Stomach (tissue), 8 donors: ENCODE measurements at regions not wholly inside any gene's neighbourhood (a gene's known extent, or its start where the extent isn't known, plus 50 kb on each side); places are given as distances from the start of the nearest gene placed in this dataset.

Experiments used
- DNase-seq, 2 donors: peaks; one replicate each; pipeline versions ENCODE4 v3.0.0 to v3.0.0-alpha.2; 2013 to 2019
- H3K27ac ChIP-seq, 5 donors: fragments of 200-600 bp in 4 of 5; sonication (generic) in 4 of 5; one replicate each; pipeline ENCODE4 v1.5.1; 2013 to 2019; ENCODE audit warnings: mild to moderate bottlenecking in 1 of 5, moderate library complexity in 1 of 5
- H3K27me3 ChIP-seq, 3 donors: fragments of 200-600 bp; sonication (generic); one replicate each; pipeline ENCODE4 v1.5.1; 2017 to 2019; ENCODE audit warnings: mixed run types in 1 of 3
- H3K36me3 ChIP-seq, 4 donors: fragments of 200-600 bp; sonication (generic); 1 replicate in 3 of 4; 2 replicates in 1 of 4; pipeline ENCODE4 v1.5.1; 2016 to 2019
- H3K4me1 ChIP-seq, 4 donors: fragments of 200-600 bp; sonication (generic); one replicate each; pipeline ENCODE4 v1.5.1; 2016 to 2019
- H3K4me3 ChIP-seq, 4 donors: fragments of 200-600 bp; sonication (generic) in 3 of 4; one replicate each; pipeline ENCODE4 v1.5.1; 2016 to 2019; ENCODE audit warnings: mild to moderate bottlenecking in 1 of 4
- H3K9me3 ChIP-seq, 4 donors: fragments of 200-600 bp; sonication (generic); one replicate each; pipeline ENCODE4 v1.5.1; 2016 to 2019
- CTCF ChIP-seq, 7 experiments: fragments of 450-650 bp in 4 of 7; fragments of 200-600 bp in 3 of 7; sonication (generic) in 3 of 7; IDR thresholded peaks; one replicate each; pipeline ENCODE4 v1.5.1; 2016 to 2019; ENCODE audit warnings: antibody characterized with exemption in 7 of 7, control low read depth in 2 of 7, mild to moderate bottlenecking in 1 of 7
- EP300 ChIP-seq: sonication (generic); formaldehyde crosslinking; IDR thresholded peaks from one replicate; pipeline ENCODE4 v1.6.1; 2017; ENCODE audit warnings: antibody characterized with exemption
- POLR2A ChIP-seq, 4 donors: fragments of 450-650 bp; IDR thresholded peaks; one replicate each; pipeline ENCODE4 v1.6.1; 2016; ENCODE audit warnings: antibody characterized with exemption in 4 of 4, control low read depth in 2 of 4, mild to moderate bottlenecking in 1 of 4, moderate library complexity in 1 of 4
- POLR2AphosphoS5 ChIP-seq, 3 donors: sonication (generic); formaldehyde crosslinking; IDR thresholded peaks; one replicate each; pipeline ENCODE4 v1.6.1; 2016; ENCODE audit warnings: antibody characterized with exemption in 3 of 3
- WGBS, 5 donors: extraction: QIAGEN DNeasy Blood & Tissue Kit in 3 of 5; methylation state at CpG; one replicate each; pipeline versions ENCODE4 v1.1.5 to v1.1.7; 2013 to 2018; 5-methylcytosine and 5-hydroxymethylcytosine counted together
- intact Hi-C: fragments of 100-400 bp; cut with DNase I; formaldehyde crosslinking; loops from one replicate; pipeline ENCODE4 v1.15.1; 2023; ENCODE audit warnings: low total_unique reads
- donor health status: healthy with polysubstance abuse.
- donor health status: Bipolar disorder and iron deficiency.
- donor health status: healthy.

DNA sequence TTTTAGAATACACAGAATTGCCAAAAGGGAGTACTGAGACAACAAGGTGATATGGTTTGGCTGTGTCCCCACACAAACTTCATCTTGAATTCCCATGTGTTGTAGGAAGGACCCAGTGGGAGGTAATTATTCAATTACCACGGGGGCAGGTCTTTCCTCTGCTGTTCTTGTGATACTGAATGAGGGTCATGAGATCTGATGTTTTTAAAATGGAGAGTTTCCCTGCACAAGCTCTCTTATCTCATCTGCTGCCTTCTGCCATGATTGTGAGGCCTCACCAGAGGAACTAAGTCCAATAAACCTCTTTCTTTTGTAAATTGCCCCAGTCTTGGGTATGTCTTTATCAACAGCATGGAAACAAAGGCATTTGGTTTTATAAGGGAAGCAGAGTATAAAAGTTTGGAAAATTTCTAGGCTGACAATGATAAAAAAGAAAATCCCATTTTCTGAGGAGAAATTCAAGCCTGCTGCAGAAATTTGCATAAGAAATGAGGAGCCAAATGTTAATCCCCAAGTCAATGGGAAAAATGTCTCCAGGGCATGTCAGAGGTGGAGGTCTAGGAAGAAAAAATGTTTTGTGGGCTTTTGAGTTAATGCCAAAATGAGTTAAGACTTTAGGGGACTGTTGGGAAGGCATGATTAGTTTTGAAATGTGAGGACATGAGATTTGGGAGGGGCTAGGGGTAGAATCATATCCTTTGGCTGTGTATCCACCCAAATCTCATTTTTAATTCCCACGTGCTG, 130.5 kb upstream of the THRB start:
- no peaks in the 10 kb centered on the region for H3K27me3 ChIP-seq
- 37 to 58% (median 56%) methylated on average over 2 of the region's 2 CpGs for whole genome bisulfite sequencing, 5 donors

GRCh38 chr3:24628523-24629258, 134.0 kb upstream of the THRB start:
- H3K27ac ChIP-seq, result no peak overlapping the region
- no peaks in the 10 kb centered on the region for H3K9me3 ChIP-seq
- H3K27me3 ChIP-seq, result no peaks in the 10 kb centered on the region
- intact Hi-C loops, result no loop called here
- no peaks in the 10 kb centered on the region for H3K4me1 ChIP-seq
- H3K4me3 ChIP-seq, result no peak overlapping the region
- TF ChIP-seq EP300 (no peak), CTCF (IDR thresholded peaks at IDR 0.05) (no peak), POLR2A (IDR thresholded peaks at IDR 0.05) (no peak), POLR2AphosphoS5 (IDR thresholded peaks at IDR 0.05) (no peak)
- H3K36me3 ChIP-seq, result no peaks in the 10 kb centered on the region
- 86 to 97% (median 94%) methylated on average over 4 of the region's 4 CpGs for WGBS, 5 donors
- DNase-seq, result no peak

More for the DNA sequence above, 130.5 kb upstream of the THRB start:
- no peaks in the 10 kb centered on the region for H3K36me3 ChIP-seq
- DNase-seq, result no peak
- intact Hi-C loops, result no loop called here
- H3K4me3 ChIP-seq, result no peak overlapping the region
- no peaks in the 10 kb centered on the region for H3K9me3 ChIP-seq
- no peaks in the 10 kb centered on the region for H3K4me1 ChIP-seq
- no peak overlapping the region for H3K27ac ChIP-seq
- TF ChIP-seq POLR2A (IDR thresholded peaks at IDR 0.05) (no peak), CTCF (IDR thresholded peaks at IDR 0.05) (no peak), POLR2AphosphoS5 (IDR thresholded peaks at IDR 0.05) (no peak), EP300 (no peak)

DNA sequence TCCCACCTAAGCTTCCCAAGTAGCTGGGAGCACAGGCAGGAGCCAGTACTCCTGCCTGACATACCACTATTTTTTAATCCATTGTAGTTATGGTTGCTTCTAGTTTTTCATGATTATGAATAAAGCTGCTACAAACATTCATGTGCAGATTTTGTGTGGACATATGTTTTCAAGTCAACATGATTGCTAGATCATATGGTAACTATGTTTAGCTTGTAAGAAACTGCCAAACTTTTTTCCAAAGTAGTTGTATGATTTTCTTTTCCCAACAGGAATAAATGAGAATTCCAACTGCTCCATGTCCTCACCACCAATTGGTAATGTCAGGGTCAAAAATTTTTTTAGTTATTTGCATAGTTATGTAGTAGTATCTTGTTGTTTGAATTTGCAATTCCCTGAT, 136.8 kb upstream of the THRB start:
- intact Hi-C loops, result no loop called here
- no peak for DNase-seq
- H3K27me3 ChIP-seq, result no peaks in the 10 kb centered on the region
- TF ChIP-seq POLR2A (IDR thresholded peaks at IDR 0.05), result no peak
- TF ChIP-seq CTCF (IDR thresholded peaks at IDR 0.05), result no peak
- no peak for TF ChIP-seq POLR2AphosphoS5 (IDR thresholded peaks at IDR 0.05)
- no peak for TF ChIP-seq EP300
- H3K27ac ChIP-seq, result no peak overlapping the region
- H3K9me3 ChIP-seq, result no peaks in the 10 kb centered on the region
- H3K4me1 ChIP-seq, result no peaks in the 10 kb centered on the region
- H3K36me3 ChIP-seq, result no peaks in the 10 kb centered on the region
- no peak overlapping the region for H3K4me3 ChIP-seq

GRCh38 chr3:24639061-24639460, 144.4 kb upstream of the THRB start:
- no peak for DNase-seq
- Histone ChIP-seq H3K4me3 (no peak overlapping the region), H3K27me3 (no peaks in the 10 kb centered on the region), H3K36me3 (no peaks in the 10 kb centered on the region), H3K4me1 (peaks cover 0 to 7% (median 0%) of the 10 kb centered on the region in 4 donors), H3K27ac (no peak overlapping the region), H3K9me3 (no peaks in the 10 kb centered on the region)
- no peak for TF ChIP-seq CTCF (IDR thresholded peaks at IDR 0.05)
- 71 to 97% (median 89%) methylated on average over 1 of the region's 1 CpG for WGBS, 5 donors
- intact Hi-C loops, result no loop called here
